Liver (tissue), 8 donors: ENCODE measurements at regions not wholly inside any gene's neighbourhood (a gene's known extent, or its start where the extent isn't known, plus 50 kb on each side); places are given as distances from the start of the nearest gene placed in this dataset.
"Not testable (repeated sequence)": the region's sequence is repeated elsewhere in the genome, so short reads cannot be mapped to it uniquely, and the experiment has no call there.

Experiments
- DNase-seq: peaks from one replicate; pipeline ENCODE4 v3.0.0-alpha.2; 2017; ENCODE audit warnings: low spot score
- H3K27ac ChIP-seq, 2 donors: one replicate each; pipeline ENCODE4 v1.7.0; 2013; ENCODE audit warnings: inconsistent platforms in 2 of 2, low read length in 2 of 2, control low read depth in 1 of 2, low read depth in 1 of 2, mild to moderate bottlenecking in 1 of 2
- H3K27me3 ChIP-seq, 4 donors: one replicate each; pipeline versions ENCODE4 v1.6.1 to v1.7.0; 2013; ENCODE audit warnings: low read length in 3 of 4, inconsistent platforms in 1 of 4, mild to moderate bottlenecking in 1 of 4, moderate library complexity in 1 of 4; ENCODE audit not compliant: control insufficient read depth in 4 of 4, insufficient read depth in 4 of 4
- H3K36me3 ChIP-seq, 4 donors: one replicate each; pipeline versions ENCODE4 v1.6.1 to v1.7.0; 2013; ENCODE audit warnings: low read length in 3 of 4, mild to moderate bottlenecking in 3 of 4, low read depth in 1 of 4, moderate library complexity in 1 of 4; ENCODE audit not compliant: control insufficient read depth in 4 of 4, insufficient read depth in 3 of 4
- H3K4me1 ChIP-seq, 4 donors: one replicate each; pipeline versions ENCODE4 v1.6.1 to v1.7.0; 2013; ENCODE audit warnings: low read length in 3 of 4, mild to moderate bottlenecking in 3 of 4, moderate library complexity in 1 of 4; ENCODE audit not compliant: control insufficient read depth in 4 of 4, insufficient read depth in 4 of 4
- H3K4me3 ChIP-seq, 3 donors: one replicate each; pipeline versions ENCODE4 v1.6.1 to v1.7.0; 2013; ENCODE audit warnings: low read length in 3 of 3, control low read depth in 1 of 3, low read depth in 1 of 3, mild to moderate bottlenecking in 1 of 3
- H3K9ac ChIP-seq, 2 donors: one replicate each; pipeline ENCODE4 v1.7.0; 2013; ENCODE audit warnings: low read length in 2 of 2, mild to moderate bottlenecking in 2 of 2, moderate library complexity in 2 of 2, control low read depth in 1 of 2, low read depth in 1 of 2
- H3K9me3 ChIP-seq, 4 donors: one replicate each; pipeline versions ENCODE4 v1.6.1 to v1.7.0; 2013; ENCODE audit warnings: low read length in 3 of 4; ENCODE audit not compliant: control insufficient read depth in 4 of 4
- FOXA1 ChIP-seq: IDR thresholded peaks from 2 replicates; pipeline ENCODE4 v1.6.1; 2016; ENCODE audit warnings: antibody characterized with exemption
- FOXA2 ChIP-seq: IDR thresholded peaks from 2 replicates; pipeline ENCODE4 v1.6.1; 2016; ENCODE audit warnings: antibody characterized with exemption
- HNF4A ChIP-seq, 2 donors: conservative IDR thresholded peaks; 2 replicates each; pipeline ENCODE4 v1.6.1; 2016; ENCODE audit warnings: antibody characterized with exemption in 2 of 2, mild to moderate bottlenecking in 2 of 2
- NR2F2 ChIP-seq: IDR thresholded peaks from 2 replicates; pipeline ENCODE4 v1.6.1; 2016; ENCODE audit warnings: antibody characterized with exemption
- RXRA ChIP-seq, 2 donors: IDR thresholded peaks; 2 replicates each; pipeline ENCODE4 v1.6.1; 2017 to 2018; ENCODE audit warnings: antibody characterized with exemption in 2 of 2, mild to moderate bottlenecking in 1 of 2
- SP1 ChIP-seq: IDR thresholded peaks from 2 replicates; pipeline ENCODE4 v1.6.1; 2018; ENCODE audit warnings: antibody characterized with exemption, mild to moderate bottlenecking
- YY1 ChIP-seq: IDR thresholded peaks from 2 replicates; pipeline ENCODE4 v1.6.1; 2016; ENCODE audit warnings: antibody characterized with exemption, mild to moderate bottlenecking
- WGBS: extraction: QIAGEN DNeasy Blood & Tissue Kit; methylation state at CpG from one replicate; pipeline ENCODE4 v1.1.7; 2013; 5-methylcytosine and 5-hydroxymethylcytosine counted together
- TF ChIP-seq, protein P1 (sequence below): IDR thresholded peaks from 2 replicates; pipeline ENCODE4 v1.6.1; 2016; ENCODE audit warnings: antibody characterized with exemption
- TF ChIP-seq, protein P2 (sequence below): fragments of 150-350 bp; IDR thresholded peaks from 2 replicates; pipeline ENCODE4 v1.5.1; 2017; ENCODE audit warnings: improper control_type of control experiment, low read depth, low read length; ENCODE audit not compliant: missing input control
- donor health status: healthy.
- donor health status: healthy.
- donor health status: healthy.
- donor health status: healthy.
- donor health status: healthy.

DNA sequence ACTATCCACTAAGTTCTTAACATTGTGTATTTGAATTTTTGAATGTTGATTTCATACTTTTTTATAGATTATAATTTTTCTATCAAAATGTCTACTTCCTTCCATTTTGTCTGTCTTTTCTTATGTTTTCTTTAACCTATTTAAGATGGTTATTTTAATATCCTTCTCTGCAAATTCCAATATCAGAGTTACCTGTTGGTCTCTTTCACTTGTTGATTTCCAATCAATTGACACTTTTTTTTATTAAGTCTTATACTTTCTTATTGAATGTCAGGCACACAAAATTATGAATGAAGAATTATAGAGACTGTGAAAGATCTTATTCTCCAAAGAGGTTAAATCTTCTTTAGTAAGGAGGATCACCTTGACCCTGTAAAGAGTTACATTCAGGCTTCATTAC, 448.3 kb upstream of the NRG3 start:
- TF ChIP-seq RXRA (IDR thresholded peaks at IDR 0.05) (no peak), SP1 (no peak), YY1 (no peak)
- no peak overlapping the region for H3K9ac ChIP-seq
- no peak overlapping the region for H3K27ac ChIP-seq
- no peaks in the 10 kb centered on the region for H3K9me3 ChIP-seq
- no peaks in the 10 kb centered on the region for H3K36me3 ChIP-seq
- no peak for DNase-seq
- no peak overlapping the region for H3K4me3 ChIP-seq
- peaks cover 0 to 8% (median 4%) of the 10 kb centered on the region in 4 donors for H3K4me1 ChIP-seq
- H3K27me3 ChIP-seq, result no peaks in the 10 kb centered on the region

DNA sequence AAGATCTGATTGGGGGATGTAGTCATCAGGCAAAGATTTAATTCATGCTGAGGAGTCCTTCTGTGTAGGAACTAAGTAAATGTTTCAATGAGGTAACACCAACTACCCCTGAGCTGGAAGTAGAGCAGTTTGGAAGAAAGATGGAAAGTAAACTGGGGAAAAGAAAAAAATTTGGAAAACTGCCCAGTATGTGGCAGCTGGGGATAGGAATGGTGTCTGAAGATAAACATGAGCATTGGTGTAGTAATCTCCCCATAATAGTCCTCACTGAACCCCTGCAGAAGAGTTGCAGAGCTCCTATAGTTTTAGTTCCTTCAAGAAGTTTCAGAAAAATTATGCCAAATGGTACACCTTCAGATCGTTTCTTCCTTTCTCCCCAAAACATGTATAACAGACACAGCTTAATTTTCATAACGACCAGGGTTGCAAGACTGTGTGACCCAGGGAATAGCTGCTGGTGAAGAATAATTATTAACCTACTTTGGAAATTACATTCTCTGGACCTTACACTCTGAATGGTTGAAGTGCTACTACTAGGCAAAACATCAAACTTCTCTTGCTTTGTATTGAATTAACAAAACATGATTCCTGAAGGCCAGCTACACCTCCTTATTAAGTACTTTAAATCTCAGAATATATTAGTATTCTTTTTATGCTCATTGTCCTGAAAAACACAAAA, 446.4 kb upstream of the NRG3 start:
- Histone ChIP-seq H3K36me3 (no peaks in the 10 kb centered on the region), H3K9ac (no peak overlapping the region), H3K27me3 (no peaks in the 10 kb centered on the region), H3K4me1 (peaks cover 0 to 8% (median 4%) of the 10 kb centered on the region in 4 donors), H3K27ac (no peak overlapping the region), H3K9me3 (no peaks in the 10 kb centered on the region), H3K4me3 (no peak overlapping the region)
- 22% methylated on average over 2 of the region's 2 CpGs for WGBS
- no peak for DNase-seq
- TF ChIP-seq, protein P1, sequence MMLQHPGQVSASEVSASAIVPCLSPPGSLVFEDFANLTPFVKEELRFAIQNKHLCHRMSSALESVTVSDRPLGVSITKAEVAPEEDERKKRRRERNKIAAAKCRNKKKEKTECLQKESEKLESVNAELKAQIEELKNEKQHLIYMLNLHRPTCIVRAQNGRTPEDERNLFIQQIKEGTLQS, result no peak
- TF ChIP-seq FOXA2 (no peak), NR2F2 (no peak), SP1 (peak; percentile 12), HNF4A (conservative IDR thresholded peaks at IDR 0.05) (peak; percentile 23 to 45)
- TF ChIP-seq, protein P2, sequence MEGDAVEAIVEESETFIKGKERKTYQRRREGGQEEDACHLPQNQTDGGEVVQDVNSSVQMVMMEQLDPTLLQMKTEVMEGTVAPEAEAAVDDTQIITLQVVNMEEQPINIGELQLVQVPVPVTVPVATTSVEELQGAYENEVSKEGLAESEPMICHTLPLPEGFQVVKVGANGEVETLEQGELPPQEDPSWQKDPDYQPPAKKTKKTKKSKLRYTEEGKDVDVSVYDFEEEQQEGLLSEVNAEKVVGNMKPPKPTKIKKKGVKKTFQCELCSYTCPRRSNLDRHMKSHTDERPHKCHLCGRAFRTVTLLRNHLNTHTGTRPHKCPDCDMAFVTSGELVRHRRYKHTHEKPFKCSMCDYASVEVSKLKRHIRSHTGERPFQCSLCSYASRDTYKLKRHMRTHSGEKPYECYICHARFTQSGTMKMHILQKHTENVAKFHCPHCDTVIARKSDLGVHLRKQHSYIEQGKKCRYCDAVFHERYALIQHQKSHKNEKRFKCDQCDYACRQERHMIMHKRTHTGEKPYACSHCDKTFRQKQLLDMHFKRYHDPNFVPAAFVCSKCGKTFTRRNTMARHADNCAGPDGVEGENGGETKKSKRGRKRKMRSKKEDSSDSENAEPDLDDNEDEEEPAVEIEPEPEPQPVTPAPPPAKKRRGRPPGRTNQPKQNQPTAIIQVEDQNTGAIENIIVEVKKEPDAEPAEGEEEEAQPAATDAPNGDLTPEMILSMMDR, result no peak

GRCh38 chr10:81439445-81439844, 435.5 kb upstream of the NRG3 start:
- Histone ChIP-seq H3K27ac (no peak overlapping the region), H3K4me3 (no peak overlapping the region), H3K36me3 (no peaks in the 10 kb centered on the region), H3K9me3 (no peaks in the 10 kb centered on the region), H3K4me1 (no peaks in the 10 kb centered on the region), H3K27me3 (no peaks in the 10 kb centered on the region), H3K9ac (no peak overlapping the region)
- TF ChIP-seq FOXA1, result no peak
- WGBS, result 83% methylated on average over 2 of the region's 2 CpGs
- DNase-seq, result no peak

- not testable (repeated sequence) for H3K27ac ChIP-seq, H3K4me1 ChIP-seq, H3K9me3 ChIP-seq, H3K36me3 ChIP-seq, DNase-seq, H3K9ac ChIP-seq, H3K4me3 ChIP-seq, H3K27me3 ChIP-seq
- 94% methylated on average over 21 of the region's 21 CpGs for WGBS
These were observed 433.4 kb upstream of the NRG3 start for GRCh38 chr10:81441624-81442023.
